Activated CD4-positive, alpha-beta memory T cell treated with anti-CD3 and anti-CD28 coated beads for 36 hours (primary cell): ENCODE measurements at regions not wholly inside any gene's neighbourhood (a gene's known extent, or its start where the extent isn't known, plus 50 kb on each side); places are given as distances from the start of the nearest gene placed in this dataset.
"Not testable (repeated sequence)": the region's sequence is repeated elsewhere in the genome, so short reads cannot be mapped to it uniquely, and the experiment has no call there.

ENCODE experiments used
- CTCF ChIA-PET: fragments of 350-600 bp; sonication (Branson Sonifier 250); formaldehyde crosslinking; loops from one replicate; lab custom pipeline; 2021; ENCODE audit warnings: antibody characterized with exemption, inconsistent platforms; lab: Charles Lee
- POLR2A ChIA-PET: fragments of 350-600 bp; sonication (Branson Sonifier 250); formaldehyde crosslinking; loops from one replicate; lab custom pipeline; 2021; ENCODE audit warnings: antibody characterized with exemption; lab: Charles Lee
- DNase-seq: peaks from one replicate; pipeline ENCODE4 v3.0.0-alpha.2; 2020
- H3K27ac Mint-ChIP-seq: one replicate; pipeline ENCODE4 v1.8.0; 2021; ENCODE audit warnings: mixed read lengths
- H3K27me3 Mint-ChIP-seq: one replicate; pipeline ENCODE4 v1.8.0; 2021; ENCODE audit warnings: mixed read lengths
- H3K36me3 Mint-ChIP-seq: one replicate; pipeline ENCODE4 v1.8.0; 2021; ENCODE audit warnings: mixed read lengths
- H3K4me1 Mint-ChIP-seq: one replicate; pipeline ENCODE4 v1.8.0; 2021; ENCODE audit warnings: low read depth, mixed read lengths
- H3K4me3 Mint-ChIP-seq: one replicate; pipeline ENCODE4 v1.8.0; 2021; ENCODE audit warnings: mild to moderate bottlenecking, mixed read lengths
- H3K9me3 Mint-ChIP-seq: one replicate; pipeline ENCODE4 v1.8.0; 2021; ENCODE audit warnings: mixed read lengths
- intact Hi-C: fragments of 100-400 bp; cut with micrococcal nuclease; formaldehyde crosslinking; loops from one replicate; pipeline ENCODE4 v1.15.1; 2023

GRCh38 chr2:216754336-216754735 is 59.0 kb upstream of the IGFBP5 start:
- Mint-ChIP-seq H3K9me3 (no peaks in the 10 kb centered on the region), H3K36me3 (no peaks in the 10 kb centered on the region), H3K4me3 (no peak overlapping the region), H3K4me1 (no peaks in the 10 kb centered on the region), H3K27ac (no peak overlapping the region), H3K27me3 (peaks cover 14% of the 10 kb centered on the region)
- CTCF ChIA-PET, result no interaction called here
- POLR2A ChIA-PET, result no interaction called here
- DNase-seq, result no peak
- intact Hi-C loops, result no loop called here

- POLR2A ChIA-PET, result no interaction called here
- CTCF ChIA-PET, result no interaction called here
- no peak overlapping the region for H3K27ac Mint-ChIP-seq
- no peak for DNase-seq
- peaks cover 16% of the 10 kb centered on the region for H3K27me3 Mint-ChIP-seq
- no peaks in the 10 kb centered on the region for H3K9me3 Mint-ChIP-seq
- H3K4me3 Mint-ChIP-seq, result no peak overlapping the region
- H3K4me1 Mint-ChIP-seq, result no peaks in the 10 kb centered on the region
- intact Hi-C loops, result no loop called here
- no peaks in the 10 kb centered on the region for H3K36me3 Mint-ChIP-seq
Observed at GRCh38 chr2:216752855-216753505, 57.6 kb upstream of the IGFBP5 start.

- DNase-seq, intact Hi-C loops, H3K4me1 Mint-ChIP-seq, H3K4me3 Mint-ChIP-seq, H3K9me3 Mint-ChIP-seq, CTCF ChIA-PET, H3K27ac Mint-ChIP-seq, H3K36me3 Mint-ChIP-seq, POLR2A ChIA-PET: not testable (repeated sequence)
- peaks cover 16% of the 10 kb centered on the region for H3K27me3 Mint-ChIP-seq
Observed at GRCh38 chr2:216750750-216751149, 55.4 kb upstream of the IGFBP5 start.

- POLR2A ChIA-PET, H3K9me3 Mint-ChIP-seq, H3K36me3 Mint-ChIP-seq, H3K27ac Mint-ChIP-seq, H3K4me1 Mint-ChIP-seq, H3K4me3 Mint-ChIP-seq, CTCF ChIA-PET: not testable (repeated sequence)
- intact Hi-C loops, result loop anchor here (5.0 kb wide), 1 partner anchor 49 kb away; the partner anchor contains the start of gene IGFBP5
- peak; percentile 10 for DNase-seq
- H3K27me3 Mint-ChIP-seq, result peaks cover 28% of the 10 kb centered on the region
Observed at GRCh38 chr2:216746268-216746667, 50.9 kb upstream of the IGFBP5 start.

GRCh38 chr2:216745453-216745852 is 50.1 kb upstream of the IGFBP5 start:
- H3K27ac Mint-ChIP-seq, result no peak overlapping the region
- CTCF ChIA-PET, result no interaction called here
- H3K27me3 Mint-ChIP-seq, result peaks cover 26% of the 10 kb centered on the region
- no peak for DNase-seq
- POLR2A ChIA-PET, result no interaction called here
- no peaks in the 10 kb centered on the region for H3K36me3 Mint-ChIP-seq
- intact Hi-C loops, result loop anchor here (5.0 kb wide), 1 partner anchor 48 kb away; the partner anchor contains the start of gene IGFBP5
- no peak overlapping the region for H3K4me3 Mint-ChIP-seq
- no peaks in the 10 kb centered on the region for H3K4me1 Mint-ChIP-seq
- H3K9me3 Mint-ChIP-seq, result no peaks in the 10 kb centered on the region
